Trophoblast cell (in vitro differentiated cells and primary cell): ENCODE measurements at regions not wholly inside any gene's neighbourhood (a gene's known extent, or its start where the extent isn't known, plus 50 kb on each side); places are given as distances from the start of the nearest gene placed in this dataset.

Experiments
- DNase-seq, 2 donors: peaks; one replicate each; pipeline ENCODE4 v3.0.0-alpha.2; 2016
- H2AFZ ChIP-seq: 2 replicates; pipeline ENCODE4 v1.6.1; 2013; ENCODE audit warnings: low read length, moderate library complexity, mild to moderate bottlenecking; ENCODE audit not compliant: insufficient read depth, poor library complexity
- H2AK5ac ChIP-seq: 2 replicates; pipeline ENCODE4 v1.6.1; 2013; ENCODE audit warnings: mild to moderate bottlenecking, low read length
- H2BK120ac ChIP-seq: 2 replicates; pipeline ENCODE4 v1.6.1; 2013; ENCODE audit warnings: low read length, mild to moderate bottlenecking, moderate library complexity; ENCODE audit not compliant: insufficient read depth, poor library complexity
- H2BK12ac ChIP-seq: 2 replicates; pipeline ENCODE4 v1.6.1; 2013; ENCODE audit warnings: mild to moderate bottlenecking, low read length, moderate library complexity
- H2BK5ac ChIP-seq: 2 replicates; pipeline ENCODE4 v1.6.1; 2013; ENCODE audit warnings: low read length, low read depth, moderate library complexity, mild to moderate bottlenecking; ENCODE audit not compliant: poor library complexity
- H3K14ac ChIP-seq: 2 replicates; pipeline ENCODE4 v1.6.1; 2013; ENCODE audit warnings: mild to moderate bottlenecking, low read length
- H3K18ac ChIP-seq: 2 replicates; pipeline ENCODE4 v1.6.1; 2013; ENCODE audit warnings: mild to moderate bottlenecking, low read length
- H3K23ac ChIP-seq: 2 replicates; pipeline ENCODE4 v1.6.1; 2013; ENCODE audit warnings: low read length
- H3K27ac ChIP-seq: 2 replicates; pipeline ENCODE4 v1.5.1; 2013; ENCODE audit warnings: low read depth, mild to moderate bottlenecking, inconsistent platforms, low read length, moderate library complexity
- H3K27me3 ChIP-seq: 2 replicates; pipeline ENCODE4 v1.6.1; 2013; ENCODE audit warnings: inconsistent platforms, mild to moderate bottlenecking, low read length, moderate library complexity; ENCODE audit not compliant: insufficient read depth
- H3K36me3 ChIP-seq, 2 experiments: 1 replicate in 1 of 2; 2 replicates in 1 of 2; pipeline ENCODE4 v1.6.1; 2013; ENCODE audit warnings: low read length in 2 of 2, mild to moderate bottlenecking in 2 of 2, moderate library complexity in 1 of 2; ENCODE audit not compliant: insufficient read depth in 2 of 2, control insufficient read depth in 1 of 2
- H3K4ac ChIP-seq: 2 replicates; pipeline ENCODE4 v1.6.1; 2013; ENCODE audit warnings: low read depth, mild to moderate bottlenecking, low read length, moderate library complexity
- H3K4me1 ChIP-seq, 2 experiments: 1 replicate in 1 of 2; 2 replicates in 1 of 2; pipeline ENCODE4 v1.6.1; 2013; ENCODE audit warnings: low read length in 2 of 2, mild to moderate bottlenecking in 2 of 2, moderate library complexity in 1 of 2; ENCODE audit not compliant: insufficient read depth in 2 of 2, control insufficient read depth in 1 of 2
- H3K4me2 ChIP-seq: 2 replicates; pipeline ENCODE4 v1.6.1; 2013; ENCODE audit warnings: inconsistent platforms, mild to moderate bottlenecking, low read length, moderate library complexity
- H3K4me3 ChIP-seq: 2 replicates; pipeline ENCODE4 v1.5.1; 2013; ENCODE audit warnings: mild to moderate bottlenecking, low read depth, low read length, inconsistent platforms
- H3K79me1 ChIP-seq: one replicate; pipeline ENCODE4 v1.6.1; 2013; ENCODE audit warnings: low read length
- H3K79me2 ChIP-seq: 2 replicates; pipeline ENCODE4 v1.6.1; 2013; ENCODE audit warnings: low read length, mild to moderate bottlenecking; ENCODE audit not compliant: control insufficient read depth, insufficient read depth, poor library complexity
- H3K9ac ChIP-seq: 2 replicates; pipeline ENCODE4 v1.6.1; 2013; ENCODE audit warnings: mild to moderate bottlenecking, low read length
- H3K9me3 ChIP-seq: 2 replicates; pipeline ENCODE4 v1.6.1; 2013; ENCODE audit warnings: low read depth, mild to moderate bottlenecking, control low read depth, inconsistent platforms, low read length; ENCODE audit not compliant: insufficient read depth
- H4K12ac ChIP-seq: 2 replicates; pipeline ENCODE4 v1.6.1; 2013; ENCODE audit warnings: low read depth, mild to moderate bottlenecking, low read length, moderate library complexity
- H4K8ac ChIP-seq: 2 replicates; pipeline ENCODE4 v1.6.1; 2013; ENCODE audit warnings: low read depth, mild to moderate bottlenecking, low read length, moderate library complexity
- H4K91ac ChIP-seq: one replicate; pipeline ENCODE4 v1.6.1; 2013; ENCODE audit warnings: low read depth, mild to moderate bottlenecking, low read length, moderate library complexity
- WGBS: extraction: QIAGEN DNeasy Blood & Tissue Kit; methylation state at CpG from one replicate; pipeline ENCODE4 v1.1.7; 2013; ENCODE audit warnings: missing lambda C conversion rate; ENCODE audit not compliant: insufficient read length, insufficient coverage; ENCODE audit errors: extremely low coverage; 5-methylcytosine and 5-hydroxymethylcytosine counted together

DNA sequence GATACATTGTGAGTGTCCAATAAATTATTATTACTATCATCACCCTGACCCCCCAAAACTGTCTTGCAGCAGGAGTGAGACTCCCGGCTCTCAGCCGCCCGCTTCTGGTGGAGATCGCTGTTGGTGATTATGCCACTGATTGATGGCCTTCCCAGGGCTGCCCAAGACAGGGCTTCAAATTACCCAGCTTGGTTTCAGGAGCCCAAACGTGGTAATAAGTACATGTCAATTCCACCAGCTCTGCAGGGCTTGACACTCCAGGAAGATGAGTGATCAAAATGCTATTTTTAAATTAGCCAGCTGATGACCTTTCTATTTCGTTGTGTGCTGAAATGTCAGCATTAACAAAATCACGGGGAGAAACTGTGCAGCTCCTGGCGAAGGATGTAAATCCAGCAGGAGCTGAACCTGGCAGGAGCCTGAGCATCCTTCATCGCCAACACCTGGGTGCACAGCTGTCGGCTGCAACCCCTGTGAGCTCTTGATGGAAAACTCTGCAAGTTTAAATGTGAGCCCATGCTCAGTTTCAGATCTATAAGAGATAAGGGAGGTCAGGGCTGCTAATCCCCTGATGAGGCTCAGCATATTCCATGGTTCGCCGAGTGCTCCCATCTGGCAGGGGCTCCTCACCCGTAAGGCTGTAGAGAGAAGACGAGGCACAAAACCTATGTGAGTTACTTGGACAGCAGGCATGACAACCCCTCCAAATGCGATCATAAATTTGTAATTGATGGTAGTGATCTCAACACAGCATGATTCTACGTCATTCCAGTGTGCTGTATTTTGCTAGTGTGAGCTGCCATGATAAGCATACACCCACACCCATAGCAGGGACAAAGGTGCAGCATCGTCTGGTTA, 446.3 kb downstream of the TCERG1L start:
- Histone ChIP-seq H2AFZ (no peak overlapping the region), H4K8ac (no peak overlapping the region), H3K9me3 (peaks cover 2% of the 10 kb centered on the region), H3K79me1 (no peaks in the 10 kb centered on the region), H3K14ac (no peak overlapping the region), H4K91ac (no peak overlapping the region), H3K9ac (no peak overlapping the region), H3K27ac (no peak overlapping the region), H2BK5ac (no peak overlapping the region), H3K79me2 (no peaks in the 10 kb centered on the region), H3K27me3 (no peaks in the 10 kb centered on the region), H3K18ac (no peak overlapping the region), H2AK5ac (no peak overlapping the region), H3K4ac (no peak overlapping the region), H3K36me3 (no peaks in the 10 kb centered on the region), H3K4me2 (no peak overlapping the region), H3K4me1 (no peaks in the 10 kb centered on the region), H3K4me3 (no peak overlapping the region), H4K12ac (no peak overlapping the region), H3K23ac (no peak overlapping the region), H2BK12ac (no peak overlapping the region), H2BK120ac (no peak overlapping the region)
- whole genome bisulfite sequencing: no CpG with 5 or more reads among the region's 17 CpGs
- no peak for DNase-seq

DNA sequence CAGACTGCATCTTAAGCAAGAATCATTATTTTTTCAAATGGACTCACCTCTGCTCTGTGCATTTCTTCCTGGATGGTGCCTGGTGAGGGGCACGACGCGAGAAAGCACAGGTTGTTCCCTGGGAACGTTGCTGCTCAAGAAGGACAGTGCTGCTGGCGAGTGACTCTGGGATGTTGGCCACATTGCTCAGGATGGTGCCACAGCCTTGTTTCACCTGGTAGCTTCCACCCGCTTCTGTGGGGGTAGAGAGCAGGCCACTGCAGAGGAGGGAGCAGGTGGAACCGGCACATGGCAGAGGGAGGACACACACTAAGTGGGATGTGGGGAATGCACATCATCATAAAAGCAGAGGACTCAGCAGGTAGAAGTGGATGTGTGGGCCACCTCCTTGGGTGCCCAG, 444.7 kb downstream of the TCERG1L start:
- H3K14ac ChIP-seq: no peak overlapping the region
- H3K79me1 ChIP-seq: no peaks in the 10 kb centered on the region
- no CpG with 5 or more reads among the region's 7 CpGs for WGBS

DNA sequence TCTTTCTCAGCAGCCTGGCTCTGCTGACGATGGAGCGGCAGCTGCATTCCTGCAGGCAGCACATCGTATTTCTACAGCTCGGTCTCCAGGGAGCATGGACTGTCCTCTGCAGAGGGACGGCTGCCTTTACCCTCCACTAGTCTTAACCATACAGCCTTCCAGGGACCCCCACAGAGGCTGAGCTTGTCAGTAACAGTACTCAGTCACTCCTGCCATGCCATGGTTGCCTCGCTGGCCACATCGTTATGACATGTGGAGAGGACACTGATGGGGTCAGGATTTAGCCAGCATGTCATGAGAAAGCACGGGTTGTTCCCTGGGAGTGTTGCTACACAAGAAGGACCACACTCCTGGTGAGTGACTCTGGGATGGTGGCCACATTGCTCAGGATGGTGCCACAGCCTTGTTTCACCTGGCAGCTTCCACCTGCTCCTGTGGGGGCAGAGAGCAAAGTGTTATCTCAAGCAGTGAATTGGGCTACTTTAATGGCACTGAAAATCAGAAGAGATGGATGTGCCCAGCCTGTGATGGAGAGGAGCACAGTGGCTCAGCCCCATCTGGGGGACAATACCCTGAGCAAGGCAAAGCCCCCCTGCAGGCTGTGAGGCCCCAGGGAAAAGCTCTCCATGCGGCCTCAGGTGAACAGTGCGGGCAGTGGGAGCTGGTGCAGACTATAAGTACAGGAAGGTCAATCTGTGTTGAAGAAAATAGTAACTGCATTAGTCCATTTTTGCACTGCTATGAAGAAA, 443.9 kb downstream of the TCERG1L start:
- H3K14ac ChIP-seq: no peak overlapping the region
- no peak for DNase-seq
- H3K9ac ChIP-seq: no peak overlapping the region
- no peak overlapping the region for H4K12ac ChIP-seq
- no peak overlapping the region for H2BK12ac ChIP-seq
- no peaks in the 10 kb centered on the region for H3K79me1 ChIP-seq
- H3K23ac ChIP-seq: no peak overlapping the region
- H2BK120ac ChIP-seq: no peak overlapping the region
- no peak overlapping the region for H3K18ac ChIP-seq
- H3K36me3 ChIP-seq: no peaks in the 10 kb centered on the region
- H3K4ac ChIP-seq: no peak overlapping the region
- no peak overlapping the region for H2BK5ac ChIP-seq
- no CpG with 5 or more reads among the region's 10 CpGs for WGBS
- no peaks in the 10 kb centered on the region for H3K79me2 ChIP-seq
- no peak overlapping the region for H4K8ac ChIP-seq
- no peaks in the 10 kb centered on the region for H3K4me1 ChIP-seq
- H3K27me3 ChIP-seq: no peaks in the 10 kb centered on the region
- no peak overlapping the region for H2AK5ac ChIP-seq
- no peak overlapping the region for H2AFZ ChIP-seq
- H3K27ac ChIP-seq: no peak overlapping the region
- no peak overlapping the region for H4K91ac ChIP-seq
- H3K4me3 ChIP-seq: no peak overlapping the region
- H3K9me3 ChIP-seq: peaks cover 2% of the 10 kb centered on the region
- H3K4me2 ChIP-seq: no peak overlapping the region

More for the DNA sequence above, 444.7 kb downstream of the TCERG1L start:
- Histone ChIP-seq H3K4me3 (no peak overlapping the region), H3K9ac (no peak overlapping the region), H3K79me2 (no peaks in the 10 kb centered on the region), H2BK5ac (no peak overlapping the region), H2BK120ac (no peak overlapping the region), H2BK12ac (no peak overlapping the region), H3K27ac (no peak overlapping the region), H2AFZ (no peak overlapping the region), H3K9me3 (peaks cover 2% of the 10 kb centered on the region), H3K4me1 (no peaks in the 10 kb centered on the region), H3K18ac (no peak overlapping the region), H2AK5ac (no peak overlapping the region), H3K27me3 (no peaks in the 10 kb centered on the region), H4K91ac (no peak overlapping the region), H4K8ac (no peak overlapping the region), H3K36me3 (no peaks in the 10 kb centered on the region), H3K23ac (no peak overlapping the region), H3K4me2 (no peak overlapping the region), H3K4ac (no peak overlapping the region), H4K12ac (no peak overlapping the region)
- no peak for DNase-seq

DNA sequence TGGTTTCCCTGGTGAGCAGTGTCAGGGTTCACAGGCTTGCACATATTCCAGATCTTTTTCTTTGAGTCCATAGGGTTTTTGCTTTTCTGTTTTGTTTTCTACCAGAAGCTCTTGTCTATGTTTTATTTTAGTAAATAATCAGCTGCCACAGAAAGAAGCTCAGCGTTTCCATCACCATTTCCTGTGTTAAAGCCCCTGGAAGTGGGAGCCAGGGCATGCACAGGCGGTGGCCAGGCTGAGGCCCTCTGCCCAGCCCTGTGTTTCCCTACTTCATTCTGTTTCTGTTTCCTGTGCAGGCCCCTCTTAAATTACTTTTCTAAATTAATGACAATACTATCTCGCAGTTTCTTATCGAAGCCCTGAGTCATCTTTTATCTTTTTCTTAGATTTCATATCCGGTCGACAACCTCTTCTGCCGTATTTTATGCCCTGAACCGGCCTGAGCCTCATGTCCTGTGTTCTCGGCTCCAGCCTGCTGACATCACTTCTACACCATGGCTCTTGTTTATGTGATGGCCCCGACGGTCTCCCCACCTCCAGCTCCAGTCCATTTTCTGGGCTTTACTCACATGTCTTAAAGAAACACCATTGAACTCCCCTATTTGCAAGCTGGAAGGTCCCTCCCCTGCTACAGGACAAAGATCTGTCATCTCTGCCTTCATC, 442.2 kb downstream of the TCERG1L start:
- H2BK12ac ChIP-seq: no peak overlapping the region
- H3K23ac ChIP-seq: no peak overlapping the region
- H3K14ac ChIP-seq: no peak overlapping the region
- H2AFZ ChIP-seq: no peak overlapping the region
- no peak overlapping the region for H3K4me3 ChIP-seq
- H3K36me3 ChIP-seq: no peaks in the 10 kb centered on the region
- H3K79me2 ChIP-seq: no peaks in the 10 kb centered on the region
- H2BK120ac ChIP-seq: no peak overlapping the region
- H3K9me3 ChIP-seq: peaks cover 2% of the 10 kb centered on the region
- DNase-seq: no peak
- no peak overlapping the region for H4K91ac ChIP-seq
- no CpG with 5 or more reads among the region's 11 CpGs for WGBS
- no peaks in the 10 kb centered on the region for H3K79me1 ChIP-seq
- H3K4me1 ChIP-seq: no peaks in the 10 kb centered on the region
- no peak overlapping the region for H2AK5ac ChIP-seq
- no peak overlapping the region for H3K18ac ChIP-seq
- no peak overlapping the region for H4K12ac ChIP-seq
- H2BK5ac ChIP-seq: no peak overlapping the region
- H3K4ac ChIP-seq: no peak overlapping the region
- no peaks in the 10 kb centered on the region for H3K27me3 ChIP-seq
- H3K4me2 ChIP-seq: no peak overlapping the region
- H3K27ac ChIP-seq: no peak overlapping the region
- no peak overlapping the region for H3K9ac ChIP-seq
- H4K8ac ChIP-seq: no peak overlapping the region
